K562 (cell line): ENCODE measurements at regions not wholly inside any gene's neighbourhood (a gene's known extent, or its start where the extent isn't known, plus 50 kb on each side); places are given as distances from the start of the nearest gene placed in this dataset.

Experiments
- ATAC-seq: fragments of 200-7000 bp; cut with Tn5 transposase; 3 replicates; pipeline ENCODE4 v1.9.1; 2020; ENCODE audit warnings: moderate library complexity
- BruUV-seq: library from RNA; stranded (reverse); fragments of 400-500 nt; replicated peaks from 2 replicates; lab custom pipeline; 2021; lab: Mats Ljungman, UMichigan
- CTCF ChIA-PET: fragments of 300-600 bp; formaldehyde crosslinking; extraction: SDS; loops from one replicate; lab custom pipeline; 2021; ENCODE audit warnings: low intra/inter-chr PET ratio; lab: Yijun Ruan, JAX
- POLR2A ChIA-PET: fragments of 300-600, 350-650 bp; sonication (Branson Sonifier 250); formaldehyde crosslinking; extraction: SDS; loops from one replicate; lab custom pipeline; 2021; ENCODE audit warnings: antibody characterized with exemption, inconsistent platforms; lab: Yijun Ruan, JAX
- DNase-seq, 4 experiments: peaks; one replicate each; pipeline versions ENCODE4 v3.0.0 to v3.0.0-alpha.2; 2011 to 2018; ENCODE audit warnings: low spot score in 3 of 4, mixed read lengths in 3 of 4; ENCODE audit errors: extremely low read depth in 1 of 4
- FAIRE-seq: peaks from 2 replicates; lab custom pipeline; 2011; peaks lifted over from hg19 to GRCh38; lab: Jason Lieb, UNC
- H2AFZ ChIP-seq: 2 replicates; pipeline ENCODE4 v1.6.0; 2011; ENCODE audit warnings: low read depth, low read length, control low read depth, inconsistent platforms
- H3K27ac ChIP-seq: fragments of 200-600 bp; 3 replicates; pipeline ENCODE4 v1.8.0; 2011; ENCODE audit warnings: low read depth, mild to moderate bottlenecking, control low read depth, inconsistent platforms, low read length, moderate library complexity, mixed read lengths; ENCODE audit errors: extremely low read depth
- H3K27me3 ChIP-seq, 2 experiments: fragments of 300-600 bp in 1 of 2; 2 replicates in 1 of 2; 3 replicates in 1 of 2; pipeline versions ENCODE4 v1.6.0 to v1.8.0; 2011; ENCODE audit warnings: inconsistent platforms in 2 of 2, low read length in 2 of 2, mild to moderate bottlenecking in 1 of 2, mixed read lengths in 1 of 2, moderate library complexity in 1 of 2; ENCODE audit not compliant: control insufficient read depth in 2 of 2, insufficient read depth in 2 of 2
- H3K36me3 ChIP-seq: fragments of 300-600 bp; 3 replicates; pipeline ENCODE4 v1.8.0; 2011; ENCODE audit warnings: mild to moderate bottlenecking, low read length, inconsistent platforms; ENCODE audit not compliant: control insufficient read depth, insufficient read depth
- H3K4me1 ChIP-seq, 2 experiments: fragments of 200-600 bp in 1 of 2; replicated peaks in 1 of 2; 2 replicates in 1 of 2; 3 replicates in 1 of 2; pipeline versions ENCODE4 v1.5.1 to v1.8.0; 2011; ENCODE audit warnings: inconsistent platforms in 2 of 2, low read length in 2 of 2, mild to moderate bottlenecking in 1 of 2, mixed read lengths in 1 of 2, moderate library complexity in 1 of 2; ENCODE audit not compliant: control insufficient read depth in 2 of 2, insufficient read depth in 2 of 2
- H3K4me2 ChIP-seq: 2 replicates; pipeline ENCODE4 v1.6.1; 2011; ENCODE audit warnings: low read length, control low read depth, inconsistent platforms, mixed read lengths; ENCODE audit not compliant: insufficient read depth
- H3K4me3 ChIP-seq: fragments of 200-600 bp; sonication (generic), shearing (Covaris generic); 2 replicates; pipeline ENCODE4 v1.5.1; 2016; ENCODE audit warnings: control low read depth, inconsistent platforms
- H3K79me2 ChIP-seq: fragments of 200-600 bp; 3 replicates; pipeline ENCODE4 v1.8.0; 2011; ENCODE audit warnings: low read length, inconsistent platforms; ENCODE audit not compliant: control insufficient read depth, insufficient read depth
- H3K9ac ChIP-seq, 2 experiments: 2 replicates each; pipeline versions ENCODE4 v1.6.0 to v1.6.1; 2011; ENCODE audit warnings: low read depth in 2 of 2, low read length in 2 of 2, control low read depth in 1 of 2, inconsistent platforms in 1 of 2, mild to moderate bottlenecking in 1 of 2, mixed read lengths in 1 of 2; ENCODE audit not compliant: insufficient read depth in 1 of 2
- H3K9me1 ChIP-seq: one replicate; pipeline ENCODE4 v1.6.0; 2011; ENCODE audit warnings: inconsistent platforms, mild to moderate bottlenecking, low read length, moderate library complexity; ENCODE audit not compliant: control insufficient read depth, insufficient read depth
- H3K9me3 ChIP-seq: replicated peaks from 2 replicates; pipeline ENCODE4 v1.5.1; 2011; ENCODE audit warnings: low read depth, low read length, inconsistent platforms; ENCODE audit not compliant: control insufficient read depth, insufficient read depth
- H4K20me1 ChIP-seq: replicated peaks from 2 replicates; pipeline ENCODE4 v1.6.1; 2011; ENCODE audit warnings: low read length, inconsistent platforms, mixed read lengths; ENCODE audit not compliant: control insufficient read depth, insufficient read depth
- ARHGAP35 ChIP-seq: fragments of 450-650 bp; IDR thresholded peaks from 2 replicates; pipeline ENCODE4 v1.6.1; 2018; ENCODE audit not compliant: partially characterized antibody
- ATF1 ChIP-seq, 2 experiments: fragments of 450-650 bp in 1 of 2; IDR thresholded peaks; 2 replicates each; pipeline ENCODE4 v1.6.1; 2016; ENCODE audit warnings: missing compliant biosample characterization in 1 of 2, missing genetic modification characterization in 1 of 2
- CREB1 ChIP-seq, 2 experiments: sonication (generic) in 1 of 2; formaldehyde crosslinking in 1 of 2; IDR thresholded peaks; 2 replicates each; pipeline versions ENCODE4 v1.6.1 to v1.8.0; 2012 to 2022; ENCODE audit warnings: inconsistent platforms in 1 of 2, mild to moderate bottlenecking in 1 of 2, missing genetic modification reagents in 1 of 2, moderate library complexity in 1 of 2
- DDX20 ChIP-seq: fragments of 450-650 bp; IDR thresholded peaks from 2 replicates; pipeline ENCODE4 v1.6.1; 2016; ENCODE audit warnings: missing genetic modification characterization, low read depth, mild to moderate bottlenecking, missing compliant biosample characterization, moderate library complexity
- FOXJ2 ChIP-seq: fragments of 200-800 bp; sonication (Bioruptor generic); IDR thresholded peaks from 2 replicates; pipeline ENCODE4 v1.6.1; 2016; ENCODE audit warnings: missing genetic modification characterization, missing compliant biosample characterization
- GATAD2A ChIP-seq: fragments of 450-650 bp; IDR thresholded peaks from 2 replicates; pipeline ENCODE4 v1.6.1; 2017
- HMG20B ChIP-seq: fragments of 250-450 bp; sonication (Bioruptor Pico); IDR thresholded peaks from 2 replicates; pipeline ENCODE4 v1.5.0; 2021; ENCODE audit warnings: mild to moderate bottlenecking
- HNRNPLL ChIP-seq: fragments of 200-400 bp; formaldehyde crosslinking; IDR thresholded peaks from 2 replicates; pipeline ENCODE4 v1.6.1; 2017; ENCODE audit warnings: low read length, low read depth, mild to moderate bottlenecking; ENCODE audit not compliant: poor library complexity, severe bottlenecking
- HOMEZ ChIP-seq: fragments of 250-450 bp; sonication (Bioruptor Pico); IDR thresholded peaks from 2 replicates; pipeline ENCODE4 v1.4.0; 2020; ENCODE audit warnings: mild to moderate bottlenecking, moderate library complexity
- MECOM ChIP-seq: fragments of 250-450 bp; sonication (Bioruptor Pico); IDR thresholded peaks from 2 replicates; pipeline ENCODE4 v1.8.0; 2022; ENCODE audit warnings: inconsistent platforms
- MTA3 ChIP-seq: fragments of 450-650 bp; formaldehyde crosslinking; IDR thresholded peaks from 2 replicates; pipeline ENCODE4 v1.6.1; 2017; ENCODE audit warnings: mild to moderate bottlenecking, borderline replicate concordance
- NBN ChIP-seq: fragments of 450-650 bp; IDR thresholded peaks from 2 replicates; pipeline ENCODE4 v1.6.1; 2016; ENCODE audit warnings: low read depth, mild to moderate bottlenecking
- NFRKB ChIP-seq: fragments of 450-650 bp; IDR thresholded peaks from 2 replicates; pipeline ENCODE4 v1.6.1; 2016; ENCODE audit warnings: low read depth
- PRMT5 ChIP-seq: sonication (generic); formaldehyde crosslinking; IDR thresholded peaks from 2 replicates; pipeline ENCODE4 v1.5.0; 2020; ENCODE audit warnings: missing genetic modification reagents
- RB1 ChIP-seq: fragments of 450-650 bp; IDR thresholded peaks from 2 replicates; pipeline ENCODE4 v1.6.1; 2017; ENCODE audit warnings: low read depth, mild to moderate bottlenecking
- RFX5 ChIP-seq: IDR thresholded peaks from 2 replicates; pipeline ENCODE4 v1.6.1; 2011; ENCODE audit warnings: low read depth, mild to moderate bottlenecking, improper control_type of control experiment, low read length
- RHOXF2B ChIP-seq: fragments of 250-450 bp; sonication (Bioruptor Pico); conservative IDR thresholded peaks from 2 replicates; pipeline ENCODE4 v1.5.1; 2021
- RNF2 ChIP-seq: sonication (generic); IDR thresholded peaks from 2 replicates; pipeline ENCODE4 v1.6.1; 2016
- SP1 ChIP-seq: sonication (generic); formaldehyde crosslinking; IDR thresholded peaks from 2 replicates; pipeline ENCODE4 v1.8.1; 2022; ENCODE audit warnings: mild to moderate bottlenecking, missing genetic modification reagents
- TBP ChIP-seq: optimal IDR thresholded peaks from 2 replicates; pipeline ENCODE3; 2011; ENCODE audit warnings: low read depth, low read length, improper control_type of control experiment
- TCFL5 ChIP-seq: fragments of 250-450 bp; sonication (Bioruptor Pico); conservative IDR thresholded peaks from 2 replicates; pipeline ENCODE4 v1.6.1; 2021; ENCODE audit warnings: mild to moderate bottlenecking, moderate library complexity, matching md5 sums
- ZNF707 ChIP-seq: fragments of 250-450 bp; sonication (Bioruptor Pico); conservative IDR thresholded peaks from 2 replicates; pipeline ENCODE4 v1.8.0; 2022; ENCODE audit warnings: inconsistent platforms, mild to moderate bottlenecking, moderate library complexity
- ZNF717 ChIP-seq: fragments of 250-450 bp; sonication (Bioruptor Pico); IDR thresholded peaks from 2 replicates; pipeline ENCODE4 v1.5.0; 2021
- WGBS: fragments of 100-300 bp; shearing (Covaris generic); methylation state at CpG from one replicate; pipeline ENCODE4 v1.1.6; 2016; ENCODE audit warnings: low coverage, mixed read lengths; ENCODE audit not compliant: insufficient coverage; ENCODE audit errors: missing lambda C conversion rate; 5-methylcytosine and 5-hydroxymethylcytosine counted together
- in situ Hi-C: fragments of 300-500 bp; cut with MboI; formaldehyde crosslinking; loops from 4 replicates; pipeline ENCODE4 v1.15.0; 2018; ENCODE audit warnings: inconsistent platforms, mixed read lengths
- intact Hi-C: fragments of 100-400 bp; cut with micrococcal nuclease; formaldehyde crosslinking; loops from 2 replicates; pipeline ENCODE4 v1.14.2; 2022

- no peak for TF ChIP-seq GATAD2A
- no peak for TF ChIP-seq ATF1 (CRISPR knock-in tag; IDR thresholded peaks at IDR 0.05)
- TF ChIP-seq ATF1 (tag; IDR thresholded peaks at IDR 0.05), result no peak
- no peak for TF ChIP-seq NBN
- TF ChIP-seq TBP, result no peak
- no peak for TF ChIP-seq TCFL5
- no peak for TF ChIP-seq HMG20B (CRISPR knock-in tag)
- no peak for TF ChIP-seq ZNF707 (CRISPR knock-in tag)
- no peak for TF ChIP-seq RB1
Observed at GRCh38 chr1:183711165-183711682, 58.1 kb upstream of the APOBEC4 start (continued).

DNA sequence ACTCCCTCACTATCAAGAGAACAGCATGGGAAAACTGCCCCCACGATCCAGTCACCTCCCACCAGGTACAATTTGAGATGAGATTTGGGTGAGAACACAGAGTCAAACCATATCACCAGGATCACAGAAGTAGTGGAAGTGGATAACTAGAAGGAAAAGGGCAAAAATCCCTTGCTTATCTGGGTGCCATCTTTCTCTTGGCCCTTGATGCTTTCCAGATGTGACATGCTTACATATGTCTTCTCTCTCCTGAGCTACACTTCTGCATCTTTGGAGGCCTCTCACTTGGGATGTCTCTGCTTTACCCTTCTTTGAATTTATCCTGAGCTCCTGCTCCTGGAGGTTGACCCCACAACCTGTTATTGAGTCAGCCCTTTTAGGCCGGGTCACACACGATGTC lies 57.6 kb upstream of the APOBEC4 start:
- no peak overlapping the region for H3K9ac ChIP-seq
- H3K4me1 ChIP-seq, result no peaks in the 10 kb centered on the region
- H3K4me2 ChIP-seq, result no peak overlapping the region
- H2AFZ ChIP-seq, result no peak overlapping the region
- H3K27me3 ChIP-seq, result peaks cover 4 to 19% of the 10 kb centered on the region in 2 experiments; a peak in 2 of 5 replicates
- ChIA-PET POLR2A (no interaction called here), CTCF (no interaction called here)
- H3K79me2 ChIP-seq, result no peaks in the 10 kb centered on the region
- no peaks in the 10 kb centered on the region for H3K9me3 ChIP-seq
- FAIRE-seq, result no peak
- no TSS peak for BruUV-seq
- no peaks in the 10 kb centered on the region for H4K20me1 ChIP-seq
- no peaks in the 10 kb centered on the region for H3K36me3 ChIP-seq
- H3K9me1 ChIP-seq, result no peaks in the 10 kb centered on the region
- intact Hi-C loops (no loop called here), in situ Hi-C loops (no loop called here)
- 2% methylated on average over 3 of the region's 3 CpGs for WGBS
- no peak for DNase-seq
- no peak overlapping the region for H3K27ac ChIP-seq
- no peak for ATAC-seq
- no peak overlapping the region for H3K4me3 ChIP-seq
- no peak for TF ChIP-seq CREB1 (IDR thresholded peaks at IDR 0.05)
- TF ChIP-seq CREB1 (CRISPR knock-in tag; IDR thresholded peaks at IDR 0.05), result no peak
- TF ChIP-seq PRMT5 (CRISPR knock-in tag), result no peak
- TF ChIP-seq RHOXF2B (CRISPR knock-in tag), result no peak
- TF ChIP-seq DDX20 (tag), result no peak
- no peak for TF ChIP-seq SP1 (CRISPR knock-in tag)
- TF ChIP-seq GATAD2A, result no peak
- no peak for TF ChIP-seq MTA3
- TF ChIP-seq MECOM (CRISPR knock-in tag), result no peak
- TF ChIP-seq RFX5, result no peak
- TF ChIP-seq RNF2, result no peak
- no peak for TF ChIP-seq ZNF717 (CRISPR knock-in tag)
- TF ChIP-seq ARHGAP35, result no peak
- no peak for TF ChIP-seq HNRNPLL
- TF ChIP-seq FOXJ2 (tag), result no peak
- no peak for TF ChIP-seq NFRKB
- no peak for TF ChIP-seq HOMEZ (CRISPR knock-in tag)
